H9 (cell line): ENCODE measurements at regions not wholly inside any gene's neighbourhood (a gene's known extent, or its start where the extent isn't known, plus 50 kb on each side); places are given as distances from the start of the nearest gene placed in this dataset.
A peak's percentile ranks its signal among the peaks of the same experiment; 100 is the strongest.

ENCODE experiments used
- DNase-seq: peaks from one replicate; pipeline ENCODE4 v3.0.0-alpha.2; 2017
- H2AFZ ChIP-seq: one replicate; pipeline ENCODE4 v1.6.1; 2013; ENCODE audit warnings: mild to moderate bottlenecking, low read length, control low read depth, moderate library complexity
- H2AK5ac ChIP-seq: 2 replicates; pipeline ENCODE4 v1.6.1; 2013; ENCODE audit warnings: low read length, control low read depth, mixed read lengths; ENCODE audit not compliant: insufficient read length
- H2BK120ac ChIP-seq: one replicate; pipeline ENCODE4 v1.6.1; 2013; ENCODE audit warnings: low read depth, mild to moderate bottlenecking, low read length, control low read depth, inconsistent platforms; ENCODE audit not compliant: poor library complexity, severe bottlenecking
- H2BK12ac ChIP-seq: 2 replicates; pipeline ENCODE4 v1.6.1; 2013; ENCODE audit warnings: low read length, control low read depth, mixed read lengths, low read depth; ENCODE audit not compliant: insufficient read length
- H2BK15ac ChIP-seq: 2 replicates; pipeline ENCODE4 v1.6.1; 2013; ENCODE audit warnings: low read depth, low read length, control low read depth
- H2BK20ac ChIP-seq: one replicate; pipeline ENCODE4 v1.6.1; 2013; ENCODE audit warnings: low read depth, mild to moderate bottlenecking, low read length, control low read depth, inconsistent platforms; ENCODE audit not compliant: poor library complexity, severe bottlenecking
- H2BK5ac ChIP-seq: 2 replicates; pipeline ENCODE4 v1.6.1; 2013; ENCODE audit warnings: low read length, control low read depth, mixed read lengths; ENCODE audit not compliant: insufficient read length
- H3K14ac ChIP-seq: 2 replicates; pipeline ENCODE4 v1.6.1; 2013; ENCODE audit warnings: low read length, control low read depth; ENCODE audit not compliant: insufficient read depth
- H3K18ac ChIP-seq: 2 replicates; pipeline ENCODE4 v1.6.1; 2013; ENCODE audit warnings: low read depth, mild to moderate bottlenecking, mixed read lengths, low read length, control low read depth; ENCODE audit not compliant: insufficient read length
- H3K23ac ChIP-seq: 2 replicates; pipeline ENCODE4 v1.6.1; 2013; ENCODE audit warnings: low read length, control low read depth, mixed read lengths, low read depth; ENCODE audit not compliant: insufficient read length
- H3K23me2 ChIP-seq: 2 replicates; pipeline ENCODE4 v1.6.1; 2013; ENCODE audit warnings: low read depth, mild to moderate bottlenecking, mixed read lengths, low read length, control low read depth; ENCODE audit not compliant: insufficient read length, poor library complexity, severe bottlenecking
- H3K27ac ChIP-seq: 2 replicates; pipeline ENCODE4 v1.5.1; 2013; ENCODE audit warnings: low read length, control low read depth, mixed read lengths, low read depth; ENCODE audit not compliant: insufficient read length
- H3K27me3 ChIP-seq: 2 replicates; pipeline ENCODE4 v1.6.1; 2013; ENCODE audit warnings: low read length, control low read depth, inconsistent platforms; ENCODE audit not compliant: insufficient read depth
- H3K4ac ChIP-seq: 2 replicates; pipeline ENCODE4 v1.6.1; 2013; ENCODE audit warnings: low read depth, mild to moderate bottlenecking, control low read depth, inconsistent platforms, low read length, moderate library complexity
- H3K4me1 ChIP-seq: 2 replicates; pipeline ENCODE4 v1.6.1; 2013; ENCODE audit warnings: low read length, control low read depth, inconsistent platforms; ENCODE audit not compliant: insufficient read depth
- H3K4me2 ChIP-seq: 2 replicates; pipeline ENCODE4 v1.6.1; 2013; ENCODE audit warnings: low read length, control low read depth, mixed read lengths; ENCODE audit not compliant: insufficient read length, insufficient read depth
- H3K56ac ChIP-seq: 2 replicates; pipeline ENCODE4 v1.6.1; 2013; ENCODE audit warnings: low read depth, mild to moderate bottlenecking, mixed read lengths, low read length, control low read depth; ENCODE audit not compliant: insufficient read length
- H3K79me1 ChIP-seq: 2 replicates; pipeline ENCODE4 v1.6.1; 2013; ENCODE audit warnings: low read depth, mild to moderate bottlenecking, moderate library complexity, low read length, control low read depth, inconsistent platforms; ENCODE audit not compliant: insufficient read depth, poor library complexity, severe bottlenecking
- H3K79me2 ChIP-seq: 2 replicates; pipeline ENCODE4 v1.6.1; 2013; ENCODE audit warnings: low read length, control low read depth, inconsistent platforms; ENCODE audit not compliant: insufficient read depth
- H3K9ac ChIP-seq: 2 replicates; pipeline ENCODE4 v1.6.1; 2013; ENCODE audit warnings: low read length, control low read depth, mixed read lengths; ENCODE audit not compliant: insufficient read length; ENCODE audit errors: extremely low read depth
- H3K9me3 ChIP-seq: one replicate; pipeline ENCODE4 v1.6.1; 2013; ENCODE audit warnings: low read depth, low read length, inconsistent platforms; ENCODE audit not compliant: control insufficient read depth
- H3T11ph ChIP-seq: one replicate; pipeline ENCODE4 v1.6.1; 2013; ENCODE audit warnings: mild to moderate bottlenecking, low read length, control low read depth, inconsistent platforms
- H4K20me1 ChIP-seq: one replicate; pipeline ENCODE4 v1.6.1; 2013; ENCODE audit not compliant: control insufficient read depth, insufficient read length, insufficient read depth
- H4K5ac ChIP-seq: 2 replicates; pipeline ENCODE4 v1.6.1; 2013; ENCODE audit warnings: low read depth, mild to moderate bottlenecking, mixed read lengths, low read length, control low read depth; ENCODE audit not compliant: insufficient read length
- H4K8ac ChIP-seq: replicated peaks from 2 replicates; pipeline ENCODE4 v1.6.1; 2013; ENCODE audit warnings: low read length, control low read depth, mixed read lengths, low read depth; ENCODE audit not compliant: insufficient read length
- H4K91ac ChIP-seq: 2 replicates; pipeline ENCODE4 v1.6.1; 2013; ENCODE audit warnings: low read depth, mild to moderate bottlenecking, moderate library complexity, mixed read lengths, low read length, control low read depth; ENCODE audit not compliant: insufficient read length
- H3K27ac Mint-ChIP-seq, 3 experiments: 2 replicates in 2 of 3; 3 replicates in 1 of 3; pipeline ENCODE4 v1.8.0; 2020 to 2021; ENCODE audit warnings: mixed read lengths in 3 of 3, mild to moderate bottlenecking in 1 of 3, moderate library complexity in 1 of 3
- H3K27me3 Mint-ChIP-seq: 2 replicates; pipeline ENCODE4 v1.8.0; 2021; ENCODE audit warnings: low read depth, mild to moderate bottlenecking, moderate library complexity, mixed read lengths
- H3K36me3 Mint-ChIP-seq, 3 experiments: 2 replicates in 2 of 3; 3 replicates in 1 of 3; pipeline ENCODE4 v1.8.0; 2020 to 2021; ENCODE audit warnings: low read depth in 3 of 3, mixed read lengths in 3 of 3; ENCODE audit not compliant: insufficient read depth in 1 of 3
- H3K4me1 Mint-ChIP-seq, 2 experiments: 2 replicates each; pipeline ENCODE4 v1.8.0; 2020; ENCODE audit warnings: mixed read lengths in 2 of 2
- H3K4me3 Mint-ChIP-seq, 2 experiments: 2 replicates in 1 of 2; 3 replicates in 1 of 2; pipeline ENCODE4 v1.8.0; 2020 to 2021; ENCODE audit warnings: mild to moderate bottlenecking in 2 of 2, mixed read lengths in 2 of 2, moderate library complexity in 1 of 2
- H3K9me3 Mint-ChIP-seq, 2 experiments: 2 replicates in 1 of 2; 3 replicates in 1 of 2; pipeline ENCODE4 v1.8.0; 2020; ENCODE audit warnings: mild to moderate bottlenecking in 2 of 2, mixed read lengths in 2 of 2, moderate library complexity in 1 of 2
- WGBS: extraction: QIAGEN DNeasy Blood & Tissue Kit; methylation state at CpG from one replicate; pipeline ENCODE4 v1.1.7; 2013; ENCODE audit warnings: missing lambda C conversion rate, low lambda C conversion rate, mixed read lengths; ENCODE audit not compliant: insufficient read length; ENCODE audit errors: extremely low coverage; 5-methylcytosine and 5-hydroxymethylcytosine counted together
- TF ChIP-seq, protein P1 (sequence below): fragments of 200-600 bp; sonication (generic); conservative IDR thresholded peaks from 3 replicates; pipeline ENCODE4 v1.8.0; 2021; ENCODE audit warnings: antibody characterized with exemption, mild to moderate bottlenecking

DNA sequence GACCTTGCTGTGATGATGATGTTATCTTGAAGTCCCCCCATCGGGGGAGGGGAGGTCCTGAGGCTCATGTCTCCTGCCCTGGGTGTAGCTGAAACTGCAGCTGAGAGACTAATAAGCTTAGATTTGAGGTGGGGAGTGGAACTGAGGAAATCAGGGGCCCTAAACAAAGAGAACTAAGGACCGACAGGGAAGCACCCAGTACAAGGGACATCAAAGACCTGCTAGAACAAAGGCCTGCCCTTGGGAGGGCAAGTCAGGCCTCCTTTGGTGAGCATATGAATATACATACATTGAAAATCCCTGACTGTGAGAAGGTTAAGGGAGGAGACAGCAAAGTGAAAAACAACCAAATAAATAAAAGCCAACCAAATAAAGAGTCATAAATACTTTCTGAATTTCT, 1132.5 kb upstream of the CELF4 start:
- no peak overlapping the region for H4K8ac ChIP-seq
- no peak overlapping the region for H3K9ac ChIP-seq
- H3K14ac ChIP-seq: no peak overlapping the region
- H3K27me3 Mint-ChIP-seq: peaks cover 6% of the 10 kb centered on the region
- H4K5ac ChIP-seq: no peak overlapping the region
- no peak overlapping the region for H2BK15ac ChIP-seq
- H2AFZ ChIP-seq: no peak overlapping the region
- H3K79me2 ChIP-seq: no peaks in the 10 kb centered on the region
- no peaks in the 10 kb centered on the region for H3K9me3 ChIP-seq
- no peak overlapping the region for H2AK5ac ChIP-seq
- no peak overlapping the region for H2BK20ac ChIP-seq
- peaks cover 6% of the 10 kb centered on the region; the same call in 1 of the 2 replicates for H3K4me1 ChIP-seq
- no peaks in the 10 kb centered on the region for H4K20me1 ChIP-seq
- no peaks in the 10 kb centered on the region for H3K36me3 Mint-ChIP-seq
- peak; percentile 39 for DNase-seq
- no peaks in the 10 kb centered on the region for H3K9me3 Mint-ChIP-seq
- H3K79me1 ChIP-seq: no peaks in the 10 kb centered on the region
- no peak overlapping the region; a peak in 1 of 5 replicates for H3K4me3 Mint-ChIP-seq
- H3K23me2 ChIP-seq: no peaks in the 10 kb centered on the region
- H3K23ac ChIP-seq: no peak overlapping the region
- no peak overlapping the region for H3T11ph ChIP-seq
- no CpG with 5 or more reads among the region's 2 CpGs for WGBS
- no peak overlapping the region for H3K56ac ChIP-seq
- H2BK5ac ChIP-seq: no peak overlapping the region
- peaks cover 26 to 27% of the 10 kb centered on the region in 2 experiments for H3K4me1 Mint-ChIP-seq
- no peak overlapping the region for H4K91ac ChIP-seq
- H3K4me2 ChIP-seq: no peak overlapping the region
- H2BK12ac ChIP-seq: no peak overlapping the region
- no peak overlapping the region for H3K18ac ChIP-seq
- TF ChIP-seq, protein P1, sequence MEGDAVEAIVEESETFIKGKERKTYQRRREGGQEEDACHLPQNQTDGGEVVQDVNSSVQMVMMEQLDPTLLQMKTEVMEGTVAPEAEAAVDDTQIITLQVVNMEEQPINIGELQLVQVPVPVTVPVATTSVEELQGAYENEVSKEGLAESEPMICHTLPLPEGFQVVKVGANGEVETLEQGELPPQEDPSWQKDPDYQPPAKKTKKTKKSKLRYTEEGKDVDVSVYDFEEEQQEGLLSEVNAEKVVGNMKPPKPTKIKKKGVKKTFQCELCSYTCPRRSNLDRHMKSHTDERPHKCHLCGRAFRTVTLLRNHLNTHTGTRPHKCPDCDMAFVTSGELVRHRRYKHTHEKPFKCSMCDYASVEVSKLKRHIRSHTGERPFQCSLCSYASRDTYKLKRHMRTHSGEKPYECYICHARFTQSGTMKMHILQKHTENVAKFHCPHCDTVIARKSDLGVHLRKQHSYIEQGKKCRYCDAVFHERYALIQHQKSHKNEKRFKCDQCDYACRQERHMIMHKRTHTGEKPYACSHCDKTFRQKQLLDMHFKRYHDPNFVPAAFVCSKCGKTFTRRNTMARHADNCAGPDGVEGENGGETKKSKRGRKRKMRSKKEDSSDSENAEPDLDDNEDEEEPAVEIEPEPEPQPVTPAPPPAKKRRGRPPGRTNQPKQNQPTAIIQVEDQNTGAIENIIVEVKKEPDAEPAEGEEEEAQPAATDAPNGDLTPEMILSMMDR: no peak
- no peak overlapping the region for H2BK120ac ChIP-seq
- H3K4ac ChIP-seq: no peak overlapping the region
- H3K27ac ChIP-seq: no peak overlapping the region
- no peak overlapping the region for H3K27ac Mint-ChIP-seq
- H3K27me3 ChIP-seq: no peaks in the 10 kb centered on the region
